ENCODE measurements at regions not wholly inside any gene's neighbourhood (a gene's known extent, or its start where the extent isn't known, plus 50 kb on each side); places are given as distances from the start of the nearest gene placed in this dataset.

- no peak for TF ChIP-seq CTCF (IDR thresholded peaks at IDR 0.05)
- TF ChIP-seq POLR2A (IDR thresholded peaks at IDR 0.05), result no peak
These were observed 531.5 kb downstream of the TNS1 start for GRCh38 chr2:217471319-217471718.

Data from body of pancreas (tissue), 4 donors.